HFFc6 (cell line): ENCODE measurements at regions not wholly inside any gene's neighbourhood (a gene's known extent, or its start where the extent isn't known, plus 50 kb on each side); places are given as distances from the start of the nearest gene placed in this dataset.

ENCODE experiments used
- DNase-seq: peaks from one replicate; pipeline ENCODE4 v3.0.0-alpha.2; 2018
- H3K27ac Mint-ChIP-seq: 2 replicates; pipeline ENCODE4 v1.8.0; 2020; ENCODE audit warnings: mild to moderate bottlenecking, mixed read lengths
- H3K27me3 Mint-ChIP-seq: 2 replicates; pipeline ENCODE4 v1.8.0; 2021; ENCODE audit warnings: mild to moderate bottlenecking, moderate library complexity, mixed read lengths; ENCODE audit not compliant: insufficient read depth
- H3K36me3 Mint-ChIP-seq: 2 replicates; pipeline ENCODE4 v1.8.0; 2021; ENCODE audit warnings: low read depth, mixed read lengths
- H3K4me1 Mint-ChIP-seq: 2 replicates; pipeline ENCODE4 v1.8.0; 2020; ENCODE audit warnings: low read depth, mixed read lengths
- H3K4me3 Mint-ChIP-seq: 2 replicates; pipeline ENCODE4 v1.8.0; 2020; ENCODE audit warnings: mild to moderate bottlenecking, moderate library complexity, mixed read lengths
- H3K9me3 Mint-ChIP-seq: 2 replicates; pipeline ENCODE4 v1.8.0; 2020; ENCODE audit warnings: mild to moderate bottlenecking, mixed read lengths
- TF ChIP-seq, protein P1 (sequence below): fragments of 200-600 bp; sonication (generic); IDR thresholded peaks from 2 replicates; pipeline ENCODE4 v1.5.0; 2021; ENCODE audit warnings: antibody characterized with exemption, mild to moderate bottlenecking

GRCh38 chr1:72693899-72694298 is 411.6 kb upstream of the NEGR1 start:
- H3K4me1 Mint-ChIP-seq: no peaks in the 10 kb centered on the region
- H3K9me3 Mint-ChIP-seq: peaks cover 12% of the 10 kb centered on the region
- TF ChIP-seq, protein P1, sequence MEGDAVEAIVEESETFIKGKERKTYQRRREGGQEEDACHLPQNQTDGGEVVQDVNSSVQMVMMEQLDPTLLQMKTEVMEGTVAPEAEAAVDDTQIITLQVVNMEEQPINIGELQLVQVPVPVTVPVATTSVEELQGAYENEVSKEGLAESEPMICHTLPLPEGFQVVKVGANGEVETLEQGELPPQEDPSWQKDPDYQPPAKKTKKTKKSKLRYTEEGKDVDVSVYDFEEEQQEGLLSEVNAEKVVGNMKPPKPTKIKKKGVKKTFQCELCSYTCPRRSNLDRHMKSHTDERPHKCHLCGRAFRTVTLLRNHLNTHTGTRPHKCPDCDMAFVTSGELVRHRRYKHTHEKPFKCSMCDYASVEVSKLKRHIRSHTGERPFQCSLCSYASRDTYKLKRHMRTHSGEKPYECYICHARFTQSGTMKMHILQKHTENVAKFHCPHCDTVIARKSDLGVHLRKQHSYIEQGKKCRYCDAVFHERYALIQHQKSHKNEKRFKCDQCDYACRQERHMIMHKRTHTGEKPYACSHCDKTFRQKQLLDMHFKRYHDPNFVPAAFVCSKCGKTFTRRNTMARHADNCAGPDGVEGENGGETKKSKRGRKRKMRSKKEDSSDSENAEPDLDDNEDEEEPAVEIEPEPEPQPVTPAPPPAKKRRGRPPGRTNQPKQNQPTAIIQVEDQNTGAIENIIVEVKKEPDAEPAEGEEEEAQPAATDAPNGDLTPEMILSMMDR: no peak
- no peak overlapping the region for H3K27ac Mint-ChIP-seq
- H3K27me3 Mint-ChIP-seq: no peaks in the 10 kb centered on the region
- no peaks in the 10 kb centered on the region for H3K36me3 Mint-ChIP-seq
- H3K4me3 Mint-ChIP-seq: no peak overlapping the region
- DNase-seq: no peak

DNA sequence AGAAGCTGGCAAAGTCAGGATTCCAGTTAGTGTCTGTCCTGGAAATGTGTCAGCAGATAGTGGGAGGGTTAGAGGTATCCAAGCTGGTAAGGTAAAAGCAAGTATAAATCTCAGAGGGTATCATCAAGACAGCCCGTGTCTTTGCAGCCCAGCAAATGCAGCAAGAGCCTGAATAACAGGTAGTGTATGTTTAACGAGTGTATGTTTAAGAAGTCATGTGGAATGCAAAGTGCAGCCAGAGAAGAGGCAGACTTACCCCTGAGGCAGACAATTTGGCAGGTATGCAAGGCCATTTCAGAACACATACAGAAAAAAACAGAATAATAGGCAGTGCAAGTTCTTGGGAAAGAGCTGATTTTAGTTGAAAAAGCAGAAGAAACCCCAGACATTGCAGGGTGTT is 411.0 kb upstream of the NEGR1 start:
- no peak for DNase-seq
- H3K36me3 Mint-ChIP-seq: no peaks in the 10 kb centered on the region
- H3K9me3 Mint-ChIP-seq: peaks cover 14% of the 10 kb centered on the region
- H3K27ac Mint-ChIP-seq: no peak overlapping the region
- H3K27me3 Mint-ChIP-seq: no peaks in the 10 kb centered on the region
- TF ChIP-seq, protein P1: no peak
- H3K4me1 Mint-ChIP-seq: no peaks in the 10 kb centered on the region
- no peak overlapping the region for H3K4me3 Mint-ChIP-seq

- no peaks in the 10 kb centered on the region for H3K27me3 Mint-ChIP-seq
- H3K9me3 Mint-ChIP-seq: peaks cover 14% of the 10 kb centered on the region
- H3K36me3 Mint-ChIP-seq: no peaks in the 10 kb centered on the region
- no peaks in the 10 kb centered on the region for H3K4me1 Mint-ChIP-seq
- no peak overlapping the region for H3K27ac Mint-ChIP-seq
- no peak overlapping the region for H3K4me3 Mint-ChIP-seq
- DNase-seq: no peak
- TF ChIP-seq, protein P1: no peak
Measured at GRCh38 chr1:72690871-72691270, 408.5 kb upstream of the NEGR1 start.

DNA sequence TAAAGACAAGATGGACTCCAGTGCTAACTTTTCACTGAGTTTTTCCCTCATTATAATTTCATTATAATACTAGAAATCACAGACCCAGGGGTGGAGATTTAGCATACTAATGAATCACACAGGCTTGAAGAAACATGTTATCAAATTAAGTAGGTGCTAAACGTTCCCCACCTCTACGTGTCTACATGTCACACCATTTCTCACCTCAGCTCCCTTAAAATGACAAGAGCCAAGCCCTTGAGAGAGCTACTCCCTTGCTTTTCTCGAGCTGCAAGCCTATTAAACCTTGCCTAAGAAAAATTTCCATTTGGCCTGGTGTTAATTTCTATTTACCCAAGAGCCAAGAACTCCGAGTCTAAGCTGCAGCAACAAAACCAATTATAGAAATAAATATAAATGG is 396.3 kb upstream of the NEGR1 start:
- Mint-ChIP-seq H3K4me3 (no peak overlapping the region), H3K4me1 (no peaks in the 10 kb centered on the region), H3K27ac (no peak overlapping the region), H3K27me3 (no peaks in the 10 kb centered on the region), H3K9me3 (no peaks in the 10 kb centered on the region), H3K36me3 (no peaks in the 10 kb centered on the region)
- TF ChIP-seq, protein P1: no peak
- DNase-seq: no peak

GRCh38 chr1:72670902-72671301 is 388.6 kb upstream of the NEGR1 start:
- Mint-ChIP-seq H3K27me3 (no peaks in the 10 kb centered on the region; the same call in 1 of the 2 replicates), H3K27ac (no peak overlapping the region), H3K9me3 (no peaks in the 10 kb centered on the region), H3K36me3 (no peaks in the 10 kb centered on the region), H3K4me1 (no peaks in the 10 kb centered on the region), H3K4me3 (no peak overlapping the region)
- TF ChIP-seq, protein P1: no peak
- DNase-seq: no peak

DNA sequence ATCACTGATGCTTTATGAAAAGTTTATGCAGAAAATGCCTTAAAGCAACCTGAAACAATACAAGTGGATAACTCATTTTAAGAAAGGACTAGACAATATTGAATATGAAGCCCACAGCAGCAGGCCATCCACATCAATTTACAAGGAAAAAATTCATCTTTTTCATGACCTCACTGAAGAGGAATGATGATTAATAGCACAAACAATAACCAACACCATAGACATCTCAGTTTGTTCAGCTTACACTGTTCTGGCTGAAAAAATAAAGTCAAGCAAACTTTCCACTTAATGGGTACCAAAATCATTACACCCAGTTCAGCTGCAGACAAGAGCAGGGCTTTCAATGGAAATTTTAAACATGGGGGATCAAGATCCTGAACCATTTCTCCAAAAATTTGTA is 380.6 kb upstream of the NEGR1 start:
- H3K27me3 Mint-ChIP-seq: no peaks in the 10 kb centered on the region
- TF ChIP-seq, protein P1: no peak
- H3K4me3 Mint-ChIP-seq: no peak overlapping the region
- peaks cover 3% of the 10 kb centered on the region; the same call in 1 of the 2 replicates for H3K9me3 Mint-ChIP-seq
- no peak for DNase-seq
- peaks cover 26% of the 10 kb centered on the region for H3K4me1 Mint-ChIP-seq
- H3K27ac Mint-ChIP-seq: no peak overlapping the region
- H3K36me3 Mint-ChIP-seq: no peaks in the 10 kb centered on the region
